ENCODE measurements at regions not wholly inside any gene's neighbourhood (a gene's known extent, or its start where the extent isn't known, plus 50 kb on each side); places are given as distances from the start of the nearest gene placed in this dataset.
"Not testable (repeated sequence)": the region's sequence is repeated elsewhere in the genome, so short reads cannot be mapped to it uniquely, and the experiment has no call there.

DNA sequence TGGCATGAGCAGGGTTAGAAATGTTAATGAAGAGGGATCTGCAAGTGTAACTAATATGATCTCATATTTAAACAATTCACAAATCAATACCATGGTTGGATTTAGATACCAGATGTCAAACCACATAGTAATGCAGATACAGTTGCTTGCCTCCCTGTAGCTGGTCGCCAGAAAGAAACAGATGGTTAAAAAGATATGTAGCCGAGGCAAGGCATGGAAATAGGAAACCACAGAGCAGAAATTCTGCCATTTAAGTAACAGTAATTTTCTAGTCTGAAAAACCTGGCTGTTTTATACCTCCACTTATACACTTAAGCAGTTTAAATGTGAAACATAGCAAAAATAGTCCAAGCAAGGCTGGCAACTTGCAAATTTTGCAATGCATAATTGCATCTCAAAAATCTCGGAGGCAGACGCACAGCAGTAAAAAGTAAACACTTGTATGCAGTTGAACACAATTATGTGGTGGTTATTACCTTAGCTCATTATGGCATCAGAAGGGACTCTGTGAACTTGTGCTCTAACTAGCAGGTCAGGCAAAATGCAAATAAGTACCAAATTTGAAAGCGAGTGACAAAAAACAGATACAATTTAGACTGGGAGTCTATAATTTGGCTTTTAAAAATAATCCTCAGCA is 126.8 kb downstream of the NAA11 start:
- no peak for ATAC-seq
- Histone ChIP-seq H3K27ac (no peak overlapping the region), H3K4me1 (no peaks in the 10 kb centered on the region), H3K27me3 (no peaks in the 10 kb centered on the region), H3K4me3 (no peak overlapping the region), H3K36me3 (no peaks in the 10 kb centered on the region), H3K9me3 (no peaks in the 10 kb centered on the region)
- TF ChIP-seq, protein P1, sequence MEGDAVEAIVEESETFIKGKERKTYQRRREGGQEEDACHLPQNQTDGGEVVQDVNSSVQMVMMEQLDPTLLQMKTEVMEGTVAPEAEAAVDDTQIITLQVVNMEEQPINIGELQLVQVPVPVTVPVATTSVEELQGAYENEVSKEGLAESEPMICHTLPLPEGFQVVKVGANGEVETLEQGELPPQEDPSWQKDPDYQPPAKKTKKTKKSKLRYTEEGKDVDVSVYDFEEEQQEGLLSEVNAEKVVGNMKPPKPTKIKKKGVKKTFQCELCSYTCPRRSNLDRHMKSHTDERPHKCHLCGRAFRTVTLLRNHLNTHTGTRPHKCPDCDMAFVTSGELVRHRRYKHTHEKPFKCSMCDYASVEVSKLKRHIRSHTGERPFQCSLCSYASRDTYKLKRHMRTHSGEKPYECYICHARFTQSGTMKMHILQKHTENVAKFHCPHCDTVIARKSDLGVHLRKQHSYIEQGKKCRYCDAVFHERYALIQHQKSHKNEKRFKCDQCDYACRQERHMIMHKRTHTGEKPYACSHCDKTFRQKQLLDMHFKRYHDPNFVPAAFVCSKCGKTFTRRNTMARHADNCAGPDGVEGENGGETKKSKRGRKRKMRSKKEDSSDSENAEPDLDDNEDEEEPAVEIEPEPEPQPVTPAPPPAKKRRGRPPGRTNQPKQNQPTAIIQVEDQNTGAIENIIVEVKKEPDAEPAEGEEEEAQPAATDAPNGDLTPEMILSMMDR (IDR thresholded peaks at IDR 0.05) = no peak
- intact Hi-C loops (cut with DNase I) = no loop called here
- no peak for DNase-seq

DNA sequence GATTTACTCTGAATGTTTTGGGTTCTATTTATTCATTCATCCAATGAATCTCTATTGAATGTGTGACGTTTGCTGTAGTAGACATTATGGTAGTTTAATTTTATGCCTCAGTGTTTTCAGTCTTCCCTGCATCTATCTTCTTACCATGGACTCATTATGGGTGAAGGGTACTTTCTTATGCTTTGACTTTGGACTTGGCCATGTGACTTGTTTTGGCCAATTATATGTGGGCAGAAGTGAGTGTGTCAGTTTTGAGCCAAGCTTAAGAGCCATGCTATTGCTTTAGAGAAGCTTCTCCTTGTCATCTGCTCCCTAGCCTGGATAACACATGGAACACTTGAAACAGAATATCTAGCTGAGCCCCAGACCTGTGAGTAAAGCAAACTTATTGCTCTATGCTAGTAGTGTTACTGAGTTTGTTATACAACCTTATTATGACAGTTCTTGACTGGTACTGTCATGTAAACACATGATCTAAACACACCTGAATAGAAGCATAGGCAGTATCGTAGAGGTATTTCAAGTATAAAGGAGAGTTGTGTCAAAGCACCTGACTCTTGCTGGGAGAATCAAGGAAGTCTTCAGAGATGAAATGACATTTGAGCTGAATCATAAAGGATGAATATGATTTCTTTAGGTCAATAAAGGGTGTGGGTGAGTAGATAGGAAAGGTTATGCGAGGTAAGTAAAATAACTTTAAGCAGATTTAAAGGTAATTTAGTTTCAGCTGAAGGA is 128.4 kb downstream of the NAA11 start:
- H3K9me3 ChIP-seq = peaks cover 0 to 4% of the 10 kb centered on the region in 2 donors
- intact Hi-C loops (cut with DNase I) = no loop called here
- DNase-seq (no peak), ATAC-seq (no peak)
- H3K27ac ChIP-seq = no peak overlapping the region
- H3K36me3 ChIP-seq = no peaks in the 10 kb centered on the region
- H3K4me3 ChIP-seq = no peak overlapping the region
- no peaks in the 10 kb centered on the region for H3K27me3 ChIP-seq
- TF ChIP-seq, protein P1 (IDR thresholded peaks at IDR 0.05) = no peak
- H3K4me1 ChIP-seq = no peaks in the 10 kb centered on the region

DNA sequence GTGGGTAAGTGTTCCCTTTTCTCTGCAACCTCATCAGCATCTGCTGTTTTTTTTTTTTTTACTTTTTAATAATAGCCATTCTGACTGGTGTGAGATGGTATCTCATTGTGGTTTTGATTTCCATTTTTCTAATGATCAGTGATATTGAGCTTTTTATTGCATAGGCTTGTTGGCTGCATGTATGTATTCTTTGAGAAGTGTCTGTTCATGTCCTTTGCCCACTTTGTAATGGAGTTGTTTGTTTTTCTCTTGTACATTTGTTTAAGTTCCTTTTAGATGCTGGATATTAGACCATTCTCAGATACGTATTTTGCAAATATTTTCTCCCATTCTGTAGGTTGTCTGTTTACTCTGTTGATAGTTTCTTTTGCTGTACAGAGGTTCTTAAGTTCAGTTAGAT is 134.6 kb downstream of the NAA11 start:
- DNase-seq; H3K36me3 ChIP-seq; H3K4me1 ChIP-seq; ATAC-seq; H3K27ac ChIP-seq; H3K4me3 ChIP-seq; intact Hi-C loops (cut with DNase I); H3K27me3 ChIP-seq: not testable (repeated sequence)
- peaks cover 0 to 23% of the 10 kb centered on the region in 2 donors for H3K9me3 ChIP-seq

DNA sequence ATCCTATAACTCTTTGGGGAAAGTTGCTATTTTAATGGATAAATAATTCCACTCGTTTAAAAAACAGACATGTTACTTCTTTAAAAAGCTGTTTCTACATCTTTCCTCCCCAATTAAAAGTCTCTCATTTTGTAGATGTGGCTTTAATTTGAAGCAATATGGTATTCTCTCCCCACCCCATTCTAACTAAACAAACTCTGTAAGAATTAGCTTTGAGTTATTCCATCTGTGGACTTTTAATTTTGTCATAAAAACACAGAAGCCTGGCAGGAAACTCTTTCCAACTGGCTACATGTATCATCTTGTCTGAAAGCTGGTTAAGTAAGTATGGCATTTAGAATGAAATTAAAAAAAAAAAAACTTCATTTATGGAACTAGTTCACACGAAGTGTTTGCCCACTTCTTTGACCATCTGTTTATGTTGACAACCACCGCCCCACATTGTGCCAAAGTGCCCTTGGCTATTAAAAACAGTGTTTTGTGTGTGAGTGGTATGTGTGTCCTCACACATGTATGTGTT is 140.3 kb downstream of the NAA11 start:
- Histone ChIP-seq H3K36me3 (no peaks in the 10 kb centered on the region), H3K4me3 (no peak overlapping the region), H3K27me3 (no peaks in the 10 kb centered on the region), H3K27ac (no peak overlapping the region), H3K9me3 (peaks cover 0 to 11% of the 10 kb centered on the region in 2 donors), H3K4me1 (no peaks in the 10 kb centered on the region)
- no peak for DNase-seq
- ATAC-seq = no peak
- TF ChIP-seq, protein P1 (IDR thresholded peaks at IDR 0.05) = no peak
- intact Hi-C loops (cut with DNase I) = no loop called here

DNA sequence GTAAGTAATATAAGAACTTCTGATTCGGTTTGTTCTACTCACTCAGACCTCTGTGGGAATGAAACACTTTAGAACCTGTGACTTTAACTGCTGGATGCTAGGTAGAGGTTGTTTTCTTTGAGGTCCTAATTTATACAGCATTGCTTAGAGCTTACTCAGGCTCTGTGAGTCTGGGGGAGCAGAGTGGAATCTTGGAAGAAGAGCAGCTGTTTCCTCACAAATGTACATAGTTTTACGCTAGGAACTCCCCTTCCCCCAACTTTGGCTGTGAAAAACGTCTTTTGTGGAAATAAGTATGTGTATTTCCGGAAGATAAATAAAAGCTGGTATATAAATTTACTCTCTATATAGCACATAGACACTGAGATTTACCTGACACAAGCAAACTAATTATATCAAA is 141.4 kb downstream of the NAA11 start:
- Histone ChIP-seq H3K4me1 (no peaks in the 10 kb centered on the region), H3K27ac (no peak overlapping the region)
- DNase-seq = no peak

More for the DNA sequence above, 141.4 kb downstream of the NAA11 start:
- H3K36me3 ChIP-seq = no peaks in the 10 kb centered on the region
- ATAC-seq = no peak
- intact Hi-C loops (cut with DNase I) = no loop called here
- no peak overlapping the region for H3K4me3 ChIP-seq
- TF ChIP-seq, protein P1 (IDR thresholded peaks at IDR 0.05) = no peak
- no peaks in the 10 kb centered on the region for H3K27me3 ChIP-seq
- H3K9me3 ChIP-seq = peaks cover 0 to 8% of the 10 kb centered on the region in 2 donors
